ENCODE measurements at regions not wholly inside any gene's neighbourhood (a gene's known extent, or its start where the extent isn't known, plus 50 kb on each side); places are given as distances from the start of the nearest gene placed in this dataset.

DNA sequence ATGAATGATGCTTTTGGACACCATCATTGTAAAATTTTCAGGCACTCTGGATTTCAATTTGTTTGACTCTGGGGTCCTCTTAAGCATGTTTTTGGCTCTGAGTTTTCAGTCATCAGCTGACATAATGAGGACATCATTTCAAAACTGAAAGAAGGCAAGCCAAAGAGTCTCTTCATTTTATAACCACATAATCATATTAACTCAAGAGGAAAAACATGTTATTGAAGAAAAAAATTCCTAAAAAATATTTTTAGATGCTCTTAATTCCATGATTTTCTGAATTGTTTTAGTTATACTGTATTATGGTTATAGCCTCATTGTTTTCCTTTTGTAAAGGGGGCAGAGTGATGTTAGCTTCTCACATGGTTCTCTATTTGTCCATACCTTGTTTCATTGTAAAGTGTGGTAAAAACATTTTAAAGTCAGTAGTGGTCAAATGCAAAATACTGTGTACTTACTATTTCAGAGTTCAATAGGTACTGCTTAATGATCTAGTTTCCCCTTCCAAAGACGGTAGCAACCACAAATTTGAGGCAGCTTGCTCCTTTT lies 472.1 kb downstream of the DMRT2 start:
- H3K27ac ChIP-seq (replicated peaks; ENCODE audit: low read length), result no peak overlapping the region
- WGBS, 2 donors (ENCODE audit: extremely low coverage in 2 of 2, insufficient read length in 2 of 2, insufficient replicate concordance in 1 of 2), result no CpG with 5 or more reads among the region's 1 CpG
- no peak overlapping the region for H3K23ac ChIP-seq (ENCODE audit: low read depth, low read length, poor library complexity)
- no peak overlapping the region for H3K18ac ChIP-seq (ENCODE audit: low read length)
- H3K4ac ChIP-seq (ENCODE audit: low read length), result no peak overlapping the region
- H3K9me3 ChIP-seq (replicated peaks in 1 of 2; ENCODE audit: control insufficient read depth in 2 of 2, insufficient read depth in 1 of 2, low read depth in 1 of 2, low read length in 2 of 2), result no peaks in the 10 kb centered on the region
- H2AFZ ChIP-seq (ENCODE audit: low read length), result no peak overlapping the region
- no peak overlapping the region for H4K91ac ChIP-seq (ENCODE audit: low read depth, low read length, poor library complexity)
- no peak overlapping the region for H2AK5ac ChIP-seq (ENCODE audit: low read depth, low read length)
- H3K9ac ChIP-seq (ENCODE audit: low read depth, low read length, poor library complexity), result no peak overlapping the region
- no peak overlapping the region for H2BK12ac ChIP-seq (ENCODE audit: low read length)
- H3K4me2 ChIP-seq (ENCODE audit: insufficient read depth, low read length, poor library complexity, severe bottlenecking), result no peak overlapping the region
- H3K27me3 ChIP-seq (ENCODE audit: control insufficient read depth in 3 of 3, insufficient read depth in 3 of 3, low read depth in 1 of 3, low read length in 3 of 3), result no peaks in the 10 kb centered on the region
- H2BK5ac ChIP-seq (ENCODE audit: low read length), result no peak overlapping the region
- H4K8ac ChIP-seq (ENCODE audit: low read depth, low read length), result no peak overlapping the region
- H3K79me1 ChIP-seq (ENCODE audit: low read depth, low read length), result no peaks in the 10 kb centered on the region
- no peak overlapping the region for H3K4me3 ChIP-seq (ENCODE audit: low read length in 2 of 2)
- H3K4me1 ChIP-seq (ENCODE audit: control insufficient read depth in 2 of 2, insufficient read depth in 1 of 2, low read depth in 1 of 2, low read length in 2 of 2), result no peaks in the 10 kb centered on the region
- DNase-seq (ENCODE audit: low spot score), result no peak
- no peak overlapping the region for H3K14ac ChIP-seq (ENCODE audit: low read length)
- H2BK120ac ChIP-seq (ENCODE audit: low read depth, low read length), result no peak overlapping the region
- H3K36me3 ChIP-seq (replicated peaks in 1 of 2; ENCODE audit: control insufficient read depth in 2 of 2, insufficient read depth in 2 of 2, low read length in 2 of 2), result no peaks in the 10 kb centered on the region
- H2BK15ac ChIP-seq (ENCODE audit: low read length), result no peak overlapping the region

DNA sequence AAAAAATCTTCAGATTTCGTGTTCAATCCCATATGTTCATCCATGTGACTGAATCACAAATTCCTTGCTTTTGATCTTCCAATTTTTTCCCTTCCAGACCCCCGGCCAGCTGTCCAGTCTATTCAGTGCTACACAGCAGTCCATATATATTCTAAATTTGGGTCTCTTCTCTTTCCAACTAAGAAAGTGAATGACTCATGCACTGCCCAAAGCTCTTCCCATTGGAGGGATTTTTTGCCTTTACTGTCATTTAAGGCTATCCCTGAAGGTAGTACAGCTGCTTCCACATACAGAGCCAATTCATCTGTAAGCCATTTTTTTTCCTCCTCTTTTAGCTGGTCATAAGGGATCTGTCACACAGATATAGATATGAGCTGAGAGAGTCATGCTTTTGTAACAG lies 478.3 kb downstream of the DMRT2 start:
- no peak overlapping the region for H3K23ac ChIP-seq (ENCODE audit: low read depth, low read length, poor library complexity)
- no peaks in the 10 kb centered on the region for H3K9me3 ChIP-seq (replicated peaks in 1 of 2; ENCODE audit: control insufficient read depth in 2 of 2, insufficient read depth in 1 of 2, low read depth in 1 of 2, low read length in 2 of 2)

DNA sequence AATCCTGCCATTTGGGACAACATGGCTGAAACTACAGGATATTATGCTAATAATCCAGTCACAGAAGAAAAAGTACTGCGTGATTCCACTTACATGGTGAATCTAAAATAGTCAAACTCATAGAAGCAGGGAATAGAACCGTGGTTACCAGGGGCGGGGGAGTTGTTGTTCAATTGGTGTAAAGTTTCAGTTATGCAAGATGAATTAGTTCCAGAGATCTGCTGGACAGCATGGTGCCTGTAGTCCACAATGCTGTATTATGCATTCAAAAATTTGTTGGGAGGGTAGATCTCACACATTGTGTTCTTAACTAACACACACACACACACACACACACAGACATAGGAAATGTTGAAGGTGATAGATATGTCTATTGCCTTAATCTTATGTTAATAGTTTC lies 480.5 kb downstream of the DMRT2 start:
- Histone ChIP-seq H2AFZ (ENCODE audit: low read length) (no peak overlapping the region), H3K4me2 (ENCODE audit: insufficient read depth, low read length, poor library complexity, severe bottlenecking) (no peak overlapping the region), H2BK120ac (ENCODE audit: low read depth, low read length) (no peak overlapping the region), H4K8ac (ENCODE audit: low read depth, low read length) (no peak overlapping the region), H3K36me3 (replicated peaks in 1 of 2; ENCODE audit: control insufficient read depth in 2 of 2, insufficient read depth in 2 of 2, low read length in 2 of 2) (no peaks in the 10 kb centered on the region), H2BK15ac (ENCODE audit: low read length) (no peak overlapping the region), H3K18ac (ENCODE audit: low read length) (no peak overlapping the region), H3K27ac (replicated peaks; ENCODE audit: low read length) (no peak overlapping the region), H2BK12ac (ENCODE audit: low read length) (no peak overlapping the region), H3K9ac (ENCODE audit: low read depth, low read length, poor library complexity) (no peak overlapping the region), H3K79me1 (ENCODE audit: low read depth, low read length) (no peaks in the 10 kb centered on the region), H2BK5ac (ENCODE audit: low read length) (no peak overlapping the region), H3K23ac (ENCODE audit: low read depth, low read length, poor library complexity) (no peak overlapping the region), H3K4me3 (ENCODE audit: low read length in 2 of 2) (no peak overlapping the region), H2AK5ac (ENCODE audit: low read depth, low read length) (no peak overlapping the region), H3K4ac (ENCODE audit: low read length) (no peak overlapping the region), H3K9me3 (replicated peaks in 1 of 2; ENCODE audit: control insufficient read depth in 2 of 2, insufficient read depth in 1 of 2, low read depth in 1 of 2, low read length in 2 of 2) (no peaks in the 10 kb centered on the region), H3K4me1 (ENCODE audit: control insufficient read depth in 2 of 2, insufficient read depth in 1 of 2, low read depth in 1 of 2, low read length in 2 of 2) (no peaks in the 10 kb centered on the region), H3K14ac (ENCODE audit: low read length) (no peak overlapping the region), H4K91ac (ENCODE audit: low read depth, low read length, poor library complexity) (no peak overlapping the region), H3K27me3 (ENCODE audit: control insufficient read depth in 3 of 3, insufficient read depth in 3 of 3, low read depth in 1 of 3, low read length in 3 of 3) (no peaks in the 10 kb centered on the region)
- WGBS, 2 donors (ENCODE audit: extremely low coverage in 2 of 2, insufficient read length in 2 of 2, insufficient replicate concordance in 1 of 2), result no CpG with 5 or more reads among the region's 3 CpGs
- DNase-seq (ENCODE audit: low spot score), result no peak

More for the DNA sequence above, 478.3 kb downstream of the DMRT2 start:
- no CpG with 5 or more reads among the region's 2 CpGs for WGBS, 2 donors (ENCODE audit: extremely low coverage in 2 of 2, insufficient read length in 2 of 2, insufficient replicate concordance in 1 of 2)
- Histone ChIP-seq H3K4ac (ENCODE audit: low read length) (no peak overlapping the region), H3K4me1 (ENCODE audit: control insufficient read depth in 2 of 2, insufficient read depth in 1 of 2, low read depth in 1 of 2, low read length in 2 of 2) (no peaks in the 10 kb centered on the region), H3K4me3 (ENCODE audit: low read length in 2 of 2) (no peak overlapping the region), H2BK5ac (ENCODE audit: low read length) (no peak overlapping the region), H3K27ac (replicated peaks; ENCODE audit: low read length) (no peak overlapping the region), H2BK15ac (ENCODE audit: low read length) (no peak overlapping the region), H3K27me3 (ENCODE audit: control insufficient read depth in 3 of 3, insufficient read depth in 3 of 3, low read depth in 1 of 3, low read length in 3 of 3) (no peaks in the 10 kb centered on the region), H4K8ac (ENCODE audit: low read depth, low read length) (no peak overlapping the region), H2BK12ac (ENCODE audit: low read length) (no peak overlapping the region), H2AK5ac (ENCODE audit: low read depth, low read length) (no peak overlapping the region), H3K14ac (ENCODE audit: low read length) (no peak overlapping the region), H2AFZ (ENCODE audit: low read length) (no peak overlapping the region), H3K18ac (ENCODE audit: low read length) (no peak overlapping the region), H3K36me3 (replicated peaks in 1 of 2; ENCODE audit: control insufficient read depth in 2 of 2, insufficient read depth in 2 of 2, low read length in 2 of 2) (no peaks in the 10 kb centered on the region), H2BK120ac (ENCODE audit: low read depth, low read length) (no peak overlapping the region), H3K4me2 (ENCODE audit: insufficient read depth, low read length, poor library complexity, severe bottlenecking) (no peak overlapping the region), H3K9ac (ENCODE audit: low read depth, low read length, poor library complexity) (no peak overlapping the region), H3K79me1 (ENCODE audit: low read depth, low read length) (no peaks in the 10 kb centered on the region), H4K91ac (ENCODE audit: low read depth, low read length, poor library complexity) (no peak overlapping the region)
- DNase-seq (ENCODE audit: low spot score), result no peak

DNA sequence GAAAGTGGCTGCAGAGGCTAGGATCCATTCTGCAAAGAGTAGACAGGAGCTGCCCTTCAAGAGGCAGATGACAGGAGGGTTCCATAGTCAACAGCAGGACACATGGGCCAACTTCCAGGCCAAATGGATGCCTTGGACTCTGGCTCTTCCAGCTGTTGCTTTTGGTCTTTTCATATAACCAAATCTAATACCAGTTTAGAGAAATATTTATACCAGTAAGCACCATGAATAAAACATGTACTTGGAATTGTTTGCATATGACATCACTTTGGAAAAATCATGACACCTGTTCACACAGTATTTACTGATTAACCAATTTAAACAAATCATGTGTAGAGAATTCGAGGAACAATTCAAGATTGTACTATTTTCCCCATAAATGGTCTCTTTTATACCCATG lies 481.3 kb downstream of the DMRT2 start:
- Histone ChIP-seq H3K27me3 (ENCODE audit: control insufficient read depth in 3 of 3, insufficient read depth in 3 of 3, low read depth in 1 of 3, low read length in 3 of 3) (no peaks in the 10 kb centered on the region), H3K4ac (ENCODE audit: low read length) (no peak overlapping the region), H3K4me2 (ENCODE audit: insufficient read depth, low read length, poor library complexity, severe bottlenecking) (no peak overlapping the region), H3K18ac (ENCODE audit: low read length) (no peak overlapping the region), H2BK120ac (ENCODE audit: low read depth, low read length) (no peak overlapping the region), H2BK15ac (ENCODE audit: low read length) (no peak overlapping the region), H3K9me3 (replicated peaks in 1 of 2; ENCODE audit: control insufficient read depth in 2 of 2, insufficient read depth in 1 of 2, low read depth in 1 of 2, low read length in 2 of 2) (no peaks in the 10 kb centered on the region), H4K91ac (ENCODE audit: low read depth, low read length, poor library complexity) (no peak overlapping the region), H3K14ac (ENCODE audit: low read length) (no peak overlapping the region), H2AK5ac (ENCODE audit: low read depth, low read length) (no peak overlapping the region), H3K4me1 (ENCODE audit: control insufficient read depth in 2 of 2, insufficient read depth in 1 of 2, low read depth in 1 of 2, low read length in 2 of 2) (no peaks in the 10 kb centered on the region), H3K79me1 (ENCODE audit: low read depth, low read length) (no peaks in the 10 kb centered on the region), H3K4me3 (ENCODE audit: low read length in 2 of 2) (no peak overlapping the region), H3K9ac (ENCODE audit: low read depth, low read length, poor library complexity) (no peak overlapping the region), H3K27ac (replicated peaks; ENCODE audit: low read length) (no peak overlapping the region), H2BK12ac (ENCODE audit: low read length) (no peak overlapping the region), H3K23ac (ENCODE audit: low read depth, low read length, poor library complexity) (no peak overlapping the region), H2BK5ac (ENCODE audit: low read length) (no peak overlapping the region), H4K8ac (ENCODE audit: low read depth, low read length) (no peak overlapping the region), H3K36me3 (replicated peaks in 1 of 2; ENCODE audit: control insufficient read depth in 2 of 2, insufficient read depth in 2 of 2, low read length in 2 of 2) (no peaks in the 10 kb centered on the region), H2AFZ (ENCODE audit: low read length) (no peak overlapping the region)
- no peak for DNase-seq (ENCODE audit: low spot score)
- WGBS, 2 donors (ENCODE audit: extremely low coverage in 2 of 2, insufficient read length in 2 of 2, insufficient replicate concordance in 1 of 2), result no CpG with 5 or more reads among the region's 1 CpG

Data from neuronal stem cell (in vitro differentiated cells).